ENCODE measurements at regions not wholly inside any gene's neighbourhood (a gene's known extent, or its start where the extent isn't known, plus 50 kb on each side); places are given as distances from the start of the nearest gene placed in this dataset.

DNA sequence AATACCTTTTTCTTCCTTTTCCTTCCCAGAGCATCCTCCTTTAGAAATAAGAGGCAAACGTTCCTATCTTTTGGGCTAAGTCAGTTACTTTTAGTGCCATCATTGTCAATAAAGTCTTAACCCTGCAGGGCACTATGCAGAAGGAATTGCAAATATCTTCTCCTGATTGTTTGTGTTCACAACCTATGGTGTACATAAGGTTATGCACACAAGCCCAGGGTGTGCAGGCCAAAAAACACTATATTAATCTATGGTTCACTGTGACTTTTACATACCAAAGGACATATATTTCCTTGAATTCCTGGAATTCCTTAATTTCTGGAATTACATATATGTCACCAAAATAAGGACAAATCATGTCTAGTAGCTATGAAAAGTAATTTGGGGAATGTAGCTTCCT, 493.5 kb downstream of the MTRR start:
- no peaks in the 10 kb centered on the region for H3F3A ChIP-seq (ENCODE audit: insufficient read depth, low read length)
- H3K79me2 ChIP-seq (ENCODE audit: insufficient read depth, low read length), result no peaks in the 10 kb centered on the region
- no peaks in the 10 kb centered on the region for H3K4me1 ChIP-seq (ENCODE audit: insufficient read depth, low read length, severe bottlenecking)
- no peaks in the 10 kb centered on the region for H4K20me1 ChIP-seq (ENCODE audit: insufficient read depth, low read length)
- H3K36me3 ChIP-seq (ENCODE audit: insufficient read depth, low read length), result no peaks in the 10 kb centered on the region
- H3K4me2 ChIP-seq (ENCODE audit: low read length), result no peak overlapping the region
- no peak overlapping the region for H3K9ac ChIP-seq (ENCODE audit: low read length)
- H3K9me3 ChIP-seq (ENCODE audit: low read length), result no peaks in the 10 kb centered on the region
- H3K4me3 ChIP-seq (ENCODE audit: low read depth, low read length, poor library complexity, severe bottlenecking), result no peak overlapping the region
- no peak overlapping the region for H2AFZ ChIP-seq (ENCODE audit: low read length)
- no peaks in the 10 kb centered on the region for H3K9me2 ChIP-seq (ENCODE audit: low read depth, low read length)
- H3K27me3 ChIP-seq (ENCODE audit: insufficient read depth, low read length), result no peaks in the 10 kb centered on the region
- H3K27ac ChIP-seq (ENCODE audit: low read depth, low read length, poor library complexity, severe bottlenecking), result no peak overlapping the region
- no peak for TF ChIP-seq EZH2 (IDR thresholded peaks at IDR 0.05; ENCODE audit: borderline replicate concordance, low read length)
- TF ChIP-seq, protein P1, sequence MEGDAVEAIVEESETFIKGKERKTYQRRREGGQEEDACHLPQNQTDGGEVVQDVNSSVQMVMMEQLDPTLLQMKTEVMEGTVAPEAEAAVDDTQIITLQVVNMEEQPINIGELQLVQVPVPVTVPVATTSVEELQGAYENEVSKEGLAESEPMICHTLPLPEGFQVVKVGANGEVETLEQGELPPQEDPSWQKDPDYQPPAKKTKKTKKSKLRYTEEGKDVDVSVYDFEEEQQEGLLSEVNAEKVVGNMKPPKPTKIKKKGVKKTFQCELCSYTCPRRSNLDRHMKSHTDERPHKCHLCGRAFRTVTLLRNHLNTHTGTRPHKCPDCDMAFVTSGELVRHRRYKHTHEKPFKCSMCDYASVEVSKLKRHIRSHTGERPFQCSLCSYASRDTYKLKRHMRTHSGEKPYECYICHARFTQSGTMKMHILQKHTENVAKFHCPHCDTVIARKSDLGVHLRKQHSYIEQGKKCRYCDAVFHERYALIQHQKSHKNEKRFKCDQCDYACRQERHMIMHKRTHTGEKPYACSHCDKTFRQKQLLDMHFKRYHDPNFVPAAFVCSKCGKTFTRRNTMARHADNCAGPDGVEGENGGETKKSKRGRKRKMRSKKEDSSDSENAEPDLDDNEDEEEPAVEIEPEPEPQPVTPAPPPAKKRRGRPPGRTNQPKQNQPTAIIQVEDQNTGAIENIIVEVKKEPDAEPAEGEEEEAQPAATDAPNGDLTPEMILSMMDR (IDR thresholded peaks at IDR 0.05; ENCODE audit: low read length), result no peak

DNA sequence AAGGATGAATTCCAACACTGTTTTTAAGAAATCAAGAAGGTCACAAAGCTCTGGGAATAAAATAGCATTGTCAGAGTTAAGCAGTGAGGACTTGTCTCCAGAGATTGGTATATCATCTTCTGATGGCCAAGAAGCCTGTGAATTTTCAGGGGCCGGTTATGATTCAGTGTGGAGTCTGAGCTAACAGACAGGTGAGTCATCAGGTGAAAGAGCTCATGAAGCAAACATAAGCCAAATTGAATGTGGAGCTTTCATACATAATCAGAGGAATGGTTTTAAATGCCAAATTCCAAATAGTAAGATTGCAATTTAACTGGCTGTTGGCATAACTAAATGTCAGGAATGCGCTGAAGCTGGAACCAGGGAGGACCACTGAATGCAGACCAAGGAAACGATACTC, 494.2 kb downstream of the MTRR start:
- Histone ChIP-seq H3K4me2 (ENCODE audit: low read length) (no peak overlapping the region), H3F3A (ENCODE audit: insufficient read depth, low read length) (no peaks in the 10 kb centered on the region), H3K79me2 (ENCODE audit: insufficient read depth, low read length) (no peaks in the 10 kb centered on the region), H3K27me3 (ENCODE audit: insufficient read depth, low read length) (no peaks in the 10 kb centered on the region), H2AFZ (ENCODE audit: low read length) (no peak overlapping the region), H3K4me1 (ENCODE audit: insufficient read depth, low read length, severe bottlenecking) (no peaks in the 10 kb centered on the region), H3K36me3 (ENCODE audit: insufficient read depth, low read length) (no peaks in the 10 kb centered on the region), H3K4me3 (ENCODE audit: low read depth, low read length, poor library complexity, severe bottlenecking) (no peak overlapping the region), H3K9me3 (ENCODE audit: low read length) (no peaks in the 10 kb centered on the region), H3K9ac (ENCODE audit: low read length) (no peak overlapping the region), H4K20me1 (ENCODE audit: insufficient read depth, low read length) (no peaks in the 10 kb centered on the region), H3K9me2 (ENCODE audit: low read depth, low read length) (no peaks in the 10 kb centered on the region), H3K27ac (ENCODE audit: low read depth, low read length, poor library complexity, severe bottlenecking) (no peak overlapping the region)
- TF ChIP-seq, protein P1 (IDR thresholded peaks at IDR 0.05; ENCODE audit: low read length), result no peak
- no peak for TF ChIP-seq EZH2 (IDR thresholded peaks at IDR 0.05; ENCODE audit: borderline replicate concordance, low read length)

DNA sequence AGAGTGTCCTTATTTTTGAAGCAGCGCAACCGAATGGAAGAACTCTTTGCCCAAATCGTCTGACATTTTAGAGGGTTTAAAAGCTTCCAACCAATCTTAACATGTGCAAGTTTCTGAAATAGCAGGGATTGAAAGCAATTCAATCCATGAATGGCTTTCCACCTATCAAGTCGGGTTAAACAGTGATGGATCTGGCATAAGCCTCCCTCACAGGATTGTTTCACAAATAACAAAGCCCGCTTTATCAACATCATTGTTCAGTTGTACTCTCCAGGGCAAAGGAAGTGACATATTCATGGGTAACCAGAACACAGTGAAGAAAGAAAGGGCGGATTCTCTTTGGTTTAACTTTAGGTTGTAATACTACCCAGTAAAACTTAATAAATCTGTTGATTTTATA, 497.3 kb downstream of the MTRR start:
- no peaks in the 10 kb centered on the region for H3K4me1 ChIP-seq (ENCODE audit: insufficient read depth, low read length, severe bottlenecking)
- no peaks in the 10 kb centered on the region for H3K27me3 ChIP-seq (ENCODE audit: insufficient read depth, low read length)
- TF ChIP-seq EZH2 (IDR thresholded peaks at IDR 0.05; ENCODE audit: borderline replicate concordance, low read length), result no peak
- TF ChIP-seq, protein P1 (IDR thresholded peaks at IDR 0.05; ENCODE audit: low read length), result no peak
- H3K27ac ChIP-seq (ENCODE audit: low read depth, low read length, poor library complexity, severe bottlenecking), result no peak overlapping the region
- H3K79me2 ChIP-seq (ENCODE audit: insufficient read depth, low read length), result no peaks in the 10 kb centered on the region
- no peaks in the 10 kb centered on the region for H3K9me2 ChIP-seq (ENCODE audit: low read depth, low read length)
- H4K20me1 ChIP-seq (ENCODE audit: insufficient read depth, low read length), result no peaks in the 10 kb centered on the region
- no peak overlapping the region for H3K4me3 ChIP-seq (ENCODE audit: low read depth, low read length, poor library complexity, severe bottlenecking)
- no peaks in the 10 kb centered on the region for H3K36me3 ChIP-seq (ENCODE audit: insufficient read depth, low read length)
- H3K9ac ChIP-seq (ENCODE audit: low read length), result no peak overlapping the region
- no peaks in the 10 kb centered on the region for H3F3A ChIP-seq (ENCODE audit: insufficient read depth, low read length)
- H3K4me2 ChIP-seq (ENCODE audit: low read length), result no peak overlapping the region
- no peaks in the 10 kb centered on the region for H3K9me3 ChIP-seq (ENCODE audit: low read length)
- H2AFZ ChIP-seq (ENCODE audit: low read length), result no peak overlapping the region

Measured in OCI-LY1 (cell line).